Adipocyte (in vitro differentiated cells): ENCODE measurements at regions not wholly inside any gene's neighbourhood (a gene's known extent, or its start where the extent isn't known, plus 50 kb on each side); places are given as distances from the start of the nearest gene placed in this dataset.
"Not testable (repeated sequence)": the region's sequence is repeated elsewhere in the genome, so short reads cannot be mapped to it uniquely, and the experiment has no call there.

ENCODE experiments used
- DNase-seq: peaks from one replicate; pipeline ENCODE4 v3.0.0-alpha.2; 2015; ENCODE audit warnings: low read depth
- H3K27me3 ChIP-seq: replicated peaks from 2 replicates; pipeline ENCODE4 v1.7.0; 2013; ENCODE audit warnings: mild to moderate bottlenecking, low read length, moderate library complexity; ENCODE audit not compliant: control insufficient read depth, insufficient read depth
- H3K36me3 ChIP-seq: 2 replicates; pipeline ENCODE4 v1.7.0; 2013; ENCODE audit warnings: low read length, mild to moderate bottlenecking, moderate library complexity; ENCODE audit not compliant: control insufficient read depth, insufficient read depth, severe bottlenecking
- H3K4me1 ChIP-seq: 2 replicates; pipeline ENCODE4 v1.7.0; 2013; ENCODE audit warnings: mild to moderate bottlenecking, low read length, moderate library complexity; ENCODE audit not compliant: control insufficient read depth, insufficient read depth
- H3K4me3 ChIP-seq: 2 replicates; pipeline ENCODE4 v1.7.0; 2013; ENCODE audit warnings: mild to moderate bottlenecking, low read length, moderate library complexity
- H3K9ac ChIP-seq: 2 replicates; pipeline ENCODE4 v1.7.0; 2013; ENCODE audit warnings: mild to moderate bottlenecking, low read length, moderate library complexity
- H3K9me3 ChIP-seq: 2 replicates; pipeline ENCODE4 v1.7.0; 2013; ENCODE audit warnings: mild to moderate bottlenecking, low read length, moderate library complexity; ENCODE audit not compliant: control insufficient read depth

DNA sequence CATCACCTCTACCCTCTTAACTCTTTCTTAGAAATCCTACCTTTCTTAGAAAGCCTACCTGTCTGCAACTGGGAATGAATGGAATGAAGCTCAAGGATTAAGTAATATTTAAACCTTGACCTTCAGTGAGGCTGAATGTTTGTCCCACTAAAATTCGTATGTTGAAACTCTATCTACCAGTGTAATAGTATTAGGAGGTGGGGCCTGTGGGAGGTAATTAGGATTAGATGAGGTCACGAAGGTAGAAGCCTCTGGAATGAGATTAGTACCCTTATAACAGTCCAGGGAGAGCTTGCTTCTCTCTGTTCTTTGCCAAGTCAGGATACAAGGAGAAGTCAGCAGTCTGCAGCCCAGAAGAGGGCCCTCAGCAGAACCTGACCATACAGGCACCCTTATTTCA lies 158.0 kb downstream of the TENT5A start:
- Histone ChIP-seq H3K9me3 (no peaks in the 10 kb centered on the region), H3K27me3 (no peaks in the 10 kb centered on the region), H3K4me3 (no peak overlapping the region), H3K36me3 (no peaks in the 10 kb centered on the region), H3K4me1 (no peaks in the 10 kb centered on the region), H3K9ac (no peak overlapping the region)
- no peak for DNase-seq

DNA sequence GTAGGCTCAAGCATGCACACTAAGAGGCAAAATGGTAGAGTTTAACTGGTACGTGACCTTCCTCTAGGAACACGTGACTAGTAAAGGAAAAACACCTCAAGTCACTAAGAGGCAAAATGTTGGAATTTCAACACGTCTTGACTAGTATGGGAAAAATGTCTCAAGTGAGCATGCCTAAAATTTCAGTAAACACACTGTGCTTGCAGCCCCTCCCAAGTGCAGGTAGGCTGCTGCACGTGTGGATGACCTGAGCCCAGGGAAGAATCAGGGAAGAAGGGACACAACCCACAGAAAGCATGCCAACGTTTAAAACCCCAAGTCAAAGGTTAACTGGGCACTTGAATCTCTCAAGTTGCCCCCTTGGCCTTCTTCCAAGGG lies 162.2 kb downstream of the TENT5A start:
- no peak for DNase-seq
- H3K4me3 ChIP-seq = no peak overlapping the region
- no peaks in the 10 kb centered on the region for H3K36me3 ChIP-seq
- H3K27me3 ChIP-seq = no peaks in the 10 kb centered on the region
- no peaks in the 10 kb centered on the region for H3K4me1 ChIP-seq
- H3K9ac ChIP-seq = no peak overlapping the region
- no peaks in the 10 kb centered on the region for H3K9me3 ChIP-seq

DNA sequence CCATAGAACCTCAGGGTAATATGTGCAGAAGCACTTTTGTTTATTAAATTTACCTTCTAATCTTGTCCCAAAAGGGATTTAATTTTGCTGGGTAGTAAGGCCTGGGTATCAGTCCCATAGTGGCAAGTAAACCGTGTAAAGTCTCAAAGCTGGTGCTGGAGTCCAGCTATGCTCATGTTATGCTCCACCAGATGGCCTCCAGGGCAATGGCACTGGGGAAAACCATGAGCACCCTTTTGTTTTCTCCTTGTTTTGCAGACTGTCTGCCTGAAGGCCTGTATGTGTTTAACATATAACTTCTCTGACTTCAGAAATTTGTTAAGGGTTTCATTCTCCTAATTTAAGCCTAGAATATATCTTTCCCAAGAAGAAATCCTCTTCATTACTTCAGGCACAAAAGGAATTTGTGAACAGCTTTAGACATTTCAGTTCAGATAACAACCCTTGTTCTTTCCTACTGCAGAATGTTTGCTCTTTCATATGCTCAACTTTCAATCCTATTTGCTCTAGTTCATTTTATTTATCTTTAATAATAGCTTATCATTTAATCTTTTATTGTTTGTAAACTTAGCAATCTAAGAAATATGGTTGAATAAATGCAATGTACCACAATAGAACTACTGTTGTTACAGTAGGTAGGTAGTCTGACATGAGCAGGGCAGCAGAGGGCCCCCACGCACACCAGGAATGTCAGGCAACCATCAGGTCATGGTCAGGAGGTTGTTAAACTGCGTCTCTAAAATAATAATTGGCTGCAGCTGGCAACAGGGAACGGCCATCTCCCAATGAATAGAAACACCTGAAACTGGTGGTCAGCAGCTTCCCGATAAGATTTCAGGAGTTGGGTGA lies 162.8 kb downstream of the TENT5A start:
- Histone ChIP-seq H3K9me3 (no peaks in the 10 kb centered on the region), H3K36me3 (no peaks in the 10 kb centered on the region), H3K4me1 (no peaks in the 10 kb centered on the region), H3K27me3 (no peaks in the 10 kb centered on the region), H3K4me3 (no peak overlapping the region), H3K9ac (no peak overlapping the region)
- no peak for DNase-seq

DNA sequence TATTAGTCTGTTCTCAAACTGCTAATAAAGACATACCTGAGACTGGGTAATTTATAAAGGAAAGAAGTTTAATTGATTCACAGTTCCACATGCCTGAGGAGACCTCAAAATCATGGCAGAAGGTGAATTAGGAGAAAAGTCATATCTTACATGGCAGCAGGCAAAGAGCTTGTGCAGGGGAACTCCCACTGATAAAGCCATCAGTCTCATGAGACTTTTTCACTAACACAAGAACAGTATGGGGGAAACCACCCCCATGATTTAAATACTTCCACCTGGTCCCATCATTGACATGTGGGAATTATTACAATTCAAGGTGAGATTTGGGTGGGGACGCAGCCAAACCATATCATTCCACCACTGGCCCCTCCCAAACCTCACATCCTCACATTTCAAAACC lies 166.8 kb downstream of the TENT5A start:
- H3K27me3 ChIP-seq, H3K9me3 ChIP-seq, H3K36me3 ChIP-seq, H3K9ac ChIP-seq, H3K4me1 ChIP-seq, H3K4me3 ChIP-seq, DNase-seq: not testable (repeated sequence)

DNA sequence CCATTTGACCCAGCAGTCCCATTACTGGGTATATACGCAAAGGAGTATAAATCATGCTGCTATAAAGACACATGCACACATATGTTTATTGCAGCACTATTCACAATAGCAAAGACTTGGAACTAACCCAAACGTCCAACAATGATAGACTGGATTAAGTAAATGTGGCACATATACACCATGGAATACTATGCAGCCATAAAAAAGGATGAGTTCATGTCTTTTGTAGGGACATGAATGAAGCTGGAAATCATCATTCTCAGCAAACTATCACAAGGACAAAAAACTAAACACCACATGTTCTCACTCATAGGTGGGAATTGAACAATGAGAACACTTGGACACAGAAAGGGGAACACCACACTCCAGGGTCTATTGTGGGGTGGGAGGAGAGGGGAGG lies 168.3 kb downstream of the TENT5A start:
- not testable (repeated sequence) for DNase-seq, H3K9ac ChIP-seq, H3K4me3 ChIP-seq, H3K36me3 ChIP-seq, H3K9me3 ChIP-seq, H3K27me3 ChIP-seq, H3K4me1 ChIP-seq

DNA sequence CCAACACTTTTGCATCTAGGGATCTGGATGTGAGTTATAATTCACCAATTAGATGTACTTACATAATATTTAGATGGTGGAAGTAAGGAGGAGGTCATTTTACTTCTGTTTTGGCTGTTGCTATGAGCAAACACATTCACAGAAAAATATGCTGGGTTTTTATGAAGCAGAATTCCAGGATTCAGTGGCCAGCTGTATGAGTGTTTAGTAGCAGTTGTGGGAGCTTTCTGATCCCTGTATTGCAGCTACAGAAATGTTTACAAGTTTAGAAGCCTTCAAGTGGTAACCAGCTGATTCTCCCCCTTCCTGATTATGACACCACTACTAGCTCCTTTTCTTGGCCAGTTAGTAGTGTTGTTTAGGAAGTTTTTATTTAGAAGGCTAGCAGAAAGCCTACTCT lies 177.0 kb downstream of the TENT5A start:
- no peaks in the 10 kb centered on the region for H3K9me3 ChIP-seq
- no peak overlapping the region for H3K9ac ChIP-seq

DNA sequence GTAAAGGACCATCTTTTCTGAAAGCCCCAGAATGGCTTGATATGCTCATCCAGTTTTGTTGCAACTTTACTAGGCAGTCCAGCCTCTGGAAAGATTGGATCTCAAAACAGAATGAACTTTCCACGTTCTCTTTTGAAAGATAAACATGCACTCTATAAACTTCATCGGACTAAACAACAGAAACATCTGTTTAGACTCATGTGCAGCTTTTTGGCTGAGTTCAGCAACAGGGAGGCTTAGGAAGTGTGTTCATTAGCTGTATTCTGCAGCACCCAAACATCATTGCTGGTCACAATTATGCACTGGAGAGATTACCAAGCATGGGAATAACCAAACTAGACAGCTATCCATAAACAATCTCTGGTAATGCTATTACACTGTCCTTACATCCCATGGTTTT lies 180.5 kb downstream of the TENT5A start:
- Histone ChIP-seq H3K27me3 (no peaks in the 10 kb centered on the region), H3K9ac (no peak overlapping the region), H3K4me3 (no peak overlapping the region), H3K9me3 (no peaks in the 10 kb centered on the region), H3K4me1 (peaks cover 4% of the 10 kb centered on the region), H3K36me3 (no peaks in the 10 kb centered on the region)
- peak; percentile 60 for DNase-seq

More for the DNA sequence above, 177.0 kb downstream of the TENT5A start:
- Histone ChIP-seq H3K4me1 (peaks cover 4% of the 10 kb centered on the region), H3K27me3 (no peaks in the 10 kb centered on the region), H3K4me3 (no peak overlapping the region), H3K36me3 (no peaks in the 10 kb centered on the region)
- peak; percentile 19 for DNase-seq

DNA sequence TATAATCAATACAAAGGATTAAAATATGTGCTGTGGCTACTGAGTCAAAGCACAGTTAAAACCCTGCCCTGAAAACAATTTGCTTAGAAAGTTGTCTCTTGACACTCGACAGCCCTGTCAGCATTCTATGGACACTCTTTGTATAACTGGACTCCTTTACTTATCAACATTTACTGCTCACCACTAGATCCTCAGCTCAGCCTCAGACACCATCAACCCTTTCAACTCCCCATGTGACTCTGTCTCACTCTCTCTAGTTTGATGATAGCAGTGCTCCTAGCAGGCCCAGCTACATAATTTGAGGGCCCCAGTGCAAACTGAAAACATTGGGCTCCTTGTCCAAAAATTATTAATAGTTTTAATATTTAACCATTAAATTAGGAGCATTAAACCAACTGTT lies 181.8 kb downstream of the TENT5A start:
- Histone ChIP-seq H3K4me3 (no peak overlapping the region), H3K4me1 (peaks cover 2% of the 10 kb centered on the region), H3K9ac (no peak overlapping the region), H3K36me3 (no peaks in the 10 kb centered on the region), H3K9me3 (no peaks in the 10 kb centered on the region), H3K27me3 (no peaks in the 10 kb centered on the region)
- DNase-seq = no peak

DNA sequence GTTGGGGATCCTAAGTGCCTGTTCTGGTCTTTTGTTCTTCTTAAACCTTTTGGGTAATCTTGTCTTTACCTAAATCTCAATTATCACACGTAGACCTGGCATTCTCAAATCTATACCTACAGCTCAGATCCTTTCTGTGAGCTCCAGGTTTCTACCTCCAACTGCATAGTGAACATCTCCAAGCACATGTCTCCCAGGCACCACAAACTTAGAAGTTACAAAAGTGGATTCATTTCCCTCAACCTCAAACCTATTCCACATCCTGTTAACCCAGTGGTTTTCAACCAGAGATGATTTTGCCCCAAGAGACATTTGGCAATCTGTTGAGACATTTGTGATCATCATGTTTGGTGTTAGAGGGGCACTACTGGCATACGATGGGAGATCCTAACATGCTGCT lies 183.5 kb downstream of the TENT5A start:
- Histone ChIP-seq H3K27me3 (no peaks in the 10 kb centered on the region), H3K4me3 (no peak overlapping the region), H3K9ac (no peak overlapping the region), H3K4me1 (peaks cover 5% of the 10 kb centered on the region), H3K36me3 (no peaks in the 10 kb centered on the region), H3K9me3 (no peaks in the 10 kb centered on the region)
- DNase-seq = no peak

DNA sequence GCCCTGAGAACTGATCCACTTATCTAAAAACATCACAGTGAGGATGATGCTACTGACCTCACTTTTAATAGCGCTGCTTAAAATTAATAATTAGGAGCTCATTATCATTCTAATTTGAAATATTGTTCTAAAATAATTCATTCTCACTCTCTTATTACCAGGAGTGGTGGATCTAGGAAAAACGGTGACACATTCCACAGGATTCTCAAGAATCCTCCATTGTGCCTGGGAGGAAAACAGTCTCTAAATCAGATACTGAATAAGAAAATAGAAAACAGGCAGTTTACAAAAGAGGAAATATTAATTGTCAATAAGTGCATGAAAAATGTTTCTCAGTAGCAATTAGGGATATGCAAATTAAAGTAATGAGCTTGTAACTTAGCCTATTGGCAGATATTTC lies 187.4 kb downstream of the TENT5A start:
- no peaks in the 10 kb centered on the region for H3K9me3 ChIP-seq
- no peaks in the 10 kb centered on the region for H3K27me3 ChIP-seq
- no peak overlapping the region for H3K9ac ChIP-seq
- peaks cover 20% of the 10 kb centered on the region for H3K4me1 ChIP-seq
- H3K4me3 ChIP-seq = no peak overlapping the region
- H3K36me3 ChIP-seq = no peaks in the 10 kb centered on the region
- DNase-seq = no peak

DNA sequence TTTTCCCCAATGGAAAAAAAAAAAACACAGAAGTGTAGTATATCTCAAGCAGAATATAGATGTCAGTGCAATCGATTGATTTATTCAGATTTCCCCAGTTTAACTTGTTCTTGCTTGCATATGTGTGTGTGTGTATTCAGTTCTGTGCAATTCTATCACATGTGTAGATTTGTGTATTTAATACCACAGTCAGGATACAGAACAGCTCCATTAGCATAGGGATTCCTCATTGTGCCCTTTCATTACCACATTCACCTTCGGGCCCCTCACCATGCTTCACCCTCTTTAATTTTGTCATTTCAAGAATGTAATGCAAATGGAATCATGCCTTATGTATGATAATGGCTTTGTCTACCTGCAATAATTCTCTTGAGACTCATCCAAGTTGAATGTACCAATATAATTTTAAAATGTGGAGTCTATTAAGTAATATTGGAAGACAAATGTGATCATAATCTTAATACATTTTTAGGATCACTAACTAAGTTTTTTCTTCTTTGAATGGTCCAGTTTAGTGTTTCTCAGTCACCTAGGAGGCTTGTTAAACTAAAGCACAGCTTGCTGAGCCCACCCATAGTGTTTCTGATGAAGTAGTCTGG lies 187.9 kb downstream of the TENT5A start:
- Histone ChIP-seq H3K4me3 (no peak overlapping the region), H3K9ac (no peak overlapping the region), H3K9me3 (no peaks in the 10 kb centered on the region), H3K27me3 (no peaks in the 10 kb centered on the region), H3K4me1 (peaks cover 20% of the 10 kb centered on the region), H3K36me3 (no peaks in the 10 kb centered on the region)
- no peak for DNase-seq
